ENCODE measurements at regions not wholly inside any gene's neighbourhood (a gene's known extent, or its start where the extent isn't known, plus 50 kb on each side); places are given as distances from the start of the nearest gene placed in this dataset.

- TF ChIP-seq CTCF (IDR thresholded peaks at IDR 0.05): no peak
- ChIA-PET CTCF (interaction anchor here (0.9 to 7.9 kb wide), 18 partner anchors 10 to 552 kb away, joined by 3 to 63 read pairs (median 5); no protein-coding TSS in a partner anchor), POLR2A (interaction anchor here (1.3 kb wide), 1 partner anchor 403 kb away, joined by 5 read pairs; no protein-coding TSS in a partner anchor)
- no peak overlapping the region for H3K4me3 Mint-ChIP-seq
- no peaks in the 10 kb centered on the region for H3K36me3 Mint-ChIP-seq (ENCODE audit: low read depth)
- ATAC-seq: no peak
- no peaks in the 10 kb centered on the region for H3K9me3 Mint-ChIP-seq
- H3K4me1 Mint-ChIP-seq (ENCODE audit: low read depth): no peaks in the 10 kb centered on the region
- H3K27me3 Mint-ChIP-seq: peaks cover 1% of the 10 kb centered on the region
- intact Hi-C loops (cut with micrococcal nuclease): no loop called here
- H3K27ac Mint-ChIP-seq: no peak overlapping the region
- DNase-seq: no peak
These were observed 62.8 kb upstream of the ITSN2 start for GRCh38 chr2:24423095-24423494.

GRCh38 chr2:24421668-24422067, 61.3 kb upstream of the ITSN2 start:
- Mint-ChIP-seq H3K27ac (no peak overlapping the region), H3K9me3 (no peaks in the 10 kb centered on the region), H3K4me1 (ENCODE audit: low read depth) (no peaks in the 10 kb centered on the region), H3K27me3 (peaks cover 1% of the 10 kb centered on the region), H3K36me3 (ENCODE audit: low read depth) (no peaks in the 10 kb centered on the region), H3K4me3 (no peak overlapping the region)
- ATAC-seq: peak; percentile 69
- TF ChIP-seq CTCF (IDR thresholded peaks at IDR 0.05): peak; percentile 74
- intact Hi-C loops (cut with micrococcal nuclease): no loop called here
- POLR2A ChIA-PET: no interaction called here
- CTCF ChIA-PET: interaction anchor here (0.8 to 7.9 kb wide), 20 partner anchors 9 to 554 kb away, joined by 3 to 63 read pairs (median 4); partner anchors contain the start of genes CENPO and PTRHD1
- DNase-seq: peak; percentile 85

- ATAC-seq: no peak
- intact Hi-C loops (cut with micrococcal nuclease): no loop called here
- CTCF ChIA-PET: interaction anchor here (1.4 to 7.9 kb wide), 2 partner anchors 10 to 409 kb away, joined by 9 to 63 read pairs; no protein-coding TSS in a partner anchor
These were observed 60.0 kb upstream of the ITSN2 start for GRCh38 chr2:24420373-24420772.

GRCh38 chr2:24418166-24418841, 58.0 kb upstream of the ITSN2 start:
- no peak for TF ChIP-seq CTCF (IDR thresholded peaks at IDR 0.05)
- Mint-ChIP-seq H3K36me3 (ENCODE audit: low read depth) (no peaks in the 10 kb centered on the region), H3K4me1 (ENCODE audit: low read depth) (no peaks in the 10 kb centered on the region), H3K9me3 (no peaks in the 10 kb centered on the region), H3K4me3 (no peak overlapping the region), H3K27ac (no peak overlapping the region), H3K27me3 (peaks cover 1% of the 10 kb centered on the region)
- DNase-seq: no peak
- intact Hi-C loops (cut with micrococcal nuclease): no loop called here
- POLR2A ChIA-PET: no interaction called here
- CTCF ChIA-PET: interaction anchor here (1.2 to 7.9 kb wide), 3 partner anchors 9 to 411 kb away, joined by 4 to 63 read pairs (median 10); no protein-coding TSS in a partner anchor
- ATAC-seq: no peak

More at GRCh38 chr2:24420373-24420772, 60.0 kb upstream of the ITSN2 start:
- H3K9me3 Mint-ChIP-seq: no peaks in the 10 kb centered on the region
- POLR2A ChIA-PET: no interaction called here
- no peak for DNase-seq
- H3K27me3 Mint-ChIP-seq: peaks cover 1% of the 10 kb centered on the region
- no peaks in the 10 kb centered on the region for H3K4me1 Mint-ChIP-seq (ENCODE audit: low read depth)
- no peak for TF ChIP-seq CTCF (IDR thresholded peaks at IDR 0.05)
- no peak overlapping the region for H3K4me3 Mint-ChIP-seq
- H3K36me3 Mint-ChIP-seq (ENCODE audit: low read depth): no peaks in the 10 kb centered on the region
- H3K27ac Mint-ChIP-seq: no peak overlapping the region

GRCh38 chr2:24412812-24413211, 52.5 kb upstream of the ITSN2 start:
- DNase-seq (no peak), ATAC-seq (no peak)
- Mint-ChIP-seq H3K4me3 (no peak overlapping the region), H3K4me1 (ENCODE audit: low read depth) (no peaks in the 10 kb centered on the region), H3K9me3 (no peaks in the 10 kb centered on the region), H3K36me3 (ENCODE audit: low read depth) (no peaks in the 10 kb centered on the region), H3K27ac (no peak overlapping the region), H3K27me3 (peaks cover 5% of the 10 kb centered on the region)
- ChIA-PET CTCF (interaction anchor here (1.3 to 2.0 kb wide), 3 partner anchors 10 to 415 kb away, joined by 4 to 7 read pairs (median 6); no protein-coding TSS in a partner anchor), POLR2A (no interaction called here)
- no peak for TF ChIP-seq CTCF (IDR thresholded peaks at IDR 0.05)
- intact Hi-C loops (cut with micrococcal nuclease): no loop called here

Data from activated CD8-positive, alpha-beta T cell treated with anti-CD3 and anti-CD28 coated beads for 36 hours (primary cell).